ENCODE measurements at regions not wholly inside any gene's neighbourhood (a gene's known extent, or its start where the extent isn't known, plus 50 kb on each side); places are given as distances from the start of the nearest gene placed in this dataset.

- Histone ChIP-seq H3K4me1 (ENCODE audit: insufficient read depth, low read length) (no peaks in the 10 kb centered on the region), H3K27me3 (ENCODE audit: insufficient read depth, low read length) (no peaks in the 10 kb centered on the region), H3K9me3 (ENCODE audit: low read depth, low read length) (no peaks in the 10 kb centered on the region), H3K4me3 (ENCODE audit: low read length) (no peak overlapping the region)
Observed at GRCh38 chr2:145065342-145065741, 545.4 kb upstream of the ZEB2 start.

DNA sequence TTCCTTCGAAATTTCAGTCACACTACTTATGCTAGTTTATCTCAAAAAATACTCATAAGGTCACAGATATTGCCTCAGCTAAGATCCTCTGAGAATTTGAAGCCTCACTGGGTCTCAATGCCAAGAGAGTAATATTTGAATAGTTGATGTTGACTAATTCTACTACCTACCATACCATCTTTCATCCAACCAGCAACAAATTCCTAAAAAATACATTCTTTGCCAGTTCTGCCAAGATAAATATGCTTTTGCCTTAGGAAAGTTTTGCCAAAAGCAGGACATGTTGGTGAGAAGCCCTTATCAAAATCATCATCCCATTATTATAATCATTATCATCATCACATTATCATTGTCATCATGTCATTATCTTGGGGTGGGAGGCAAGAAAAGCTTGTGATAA lies 544.6 kb upstream of the ZEB2 start:
- Histone ChIP-seq H3K9me3 (ENCODE audit: low read depth, low read length) (no peaks in the 10 kb centered on the region), H3K27me3 (ENCODE audit: insufficient read depth, low read length) (no peaks in the 10 kb centered on the region), H3K4me1 (ENCODE audit: insufficient read depth, low read length) (no peaks in the 10 kb centered on the region), H3K4me3 (ENCODE audit: low read length) (no peak overlapping the region)

DNA sequence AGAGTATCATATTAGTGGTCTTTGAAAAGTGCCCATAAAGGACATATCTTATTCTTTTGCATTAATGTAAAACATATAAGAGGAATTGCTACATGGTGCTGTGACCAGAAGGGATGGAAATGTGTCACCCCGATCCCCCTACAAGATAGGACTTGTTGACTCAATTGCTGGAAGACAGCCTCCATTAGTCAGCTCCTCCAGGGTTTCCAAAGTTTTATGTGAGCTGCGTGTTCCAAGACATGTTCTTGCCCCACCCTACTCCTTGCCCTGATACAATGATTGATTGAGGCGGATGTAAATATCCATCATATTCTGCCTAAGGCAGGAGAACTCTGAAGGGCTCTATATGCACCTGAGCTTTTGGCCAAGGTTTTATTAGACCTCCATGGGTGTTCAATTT lies 541.0 kb upstream of the ZEB2 start:
- Histone ChIP-seq H3K4me1 (ENCODE audit: insufficient read depth, low read length) (no peaks in the 10 kb centered on the region), H3K4me3 (ENCODE audit: low read length) (no peak overlapping the region), H3K9me3 (ENCODE audit: low read depth, low read length) (no peaks in the 10 kb centered on the region), H3K27me3 (ENCODE audit: insufficient read depth, low read length) (no peaks in the 10 kb centered on the region)

- Histone ChIP-seq H3K4me1 (ENCODE audit: insufficient read depth, low read length) (no peaks in the 10 kb centered on the region), H3K4me3 (ENCODE audit: low read length) (no peak overlapping the region), H3K27me3 (ENCODE audit: insufficient read depth, low read length) (no peaks in the 10 kb centered on the region), H3K9me3 (ENCODE audit: low read depth, low read length) (no peaks in the 10 kb centered on the region)
Observed at GRCh38 chr2:145059914-145060313, 540.0 kb upstream of the ZEB2 start.

DNA sequence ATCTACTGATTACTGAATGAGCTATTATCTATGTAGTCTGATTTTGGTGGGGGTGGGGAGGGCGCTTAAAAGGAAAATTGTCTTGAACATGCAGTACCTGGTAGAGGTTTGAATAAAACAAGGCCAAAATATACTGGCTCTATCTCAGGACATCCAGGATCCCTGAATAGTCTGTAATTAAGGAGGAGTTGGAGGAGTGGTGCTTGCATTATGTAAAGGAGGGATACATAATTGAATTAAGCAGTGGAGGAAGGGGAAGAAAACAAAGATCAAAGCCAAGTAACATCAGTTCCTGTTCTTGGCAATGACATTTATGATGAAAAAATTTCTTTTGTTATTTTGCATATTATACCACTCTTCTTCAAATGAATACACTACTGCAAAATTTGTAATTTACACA lies 539.4 kb upstream of the ZEB2 start:
- Histone ChIP-seq H3K4me1 (ENCODE audit: insufficient read depth, low read length) (no peaks in the 10 kb centered on the region), H3K9me3 (ENCODE audit: low read depth, low read length) (no peaks in the 10 kb centered on the region), H3K4me3 (ENCODE audit: low read length) (no peak overlapping the region), H3K27me3 (ENCODE audit: insufficient read depth, low read length) (no peaks in the 10 kb centered on the region)

GRCh38 chr2:145058457-145058856 lies 538.5 kb upstream of the ZEB2 start:
- Histone ChIP-seq H3K4me3 (ENCODE audit: low read length) (no peak overlapping the region), H3K9me3 (ENCODE audit: low read depth, low read length) (no peaks in the 10 kb centered on the region), H3K27me3 (ENCODE audit: insufficient read depth, low read length) (no peaks in the 10 kb centered on the region), H3K4me1 (ENCODE audit: insufficient read depth, low read length) (no peaks in the 10 kb centered on the region)

- no peaks in the 10 kb centered on the region for H3K27me3 ChIP-seq (ENCODE audit: insufficient read depth, low read length)
- H3K9me3 ChIP-seq (ENCODE audit: low read depth, low read length), result no peaks in the 10 kb centered on the region
- no peaks in the 10 kb centered on the region for H3K4me1 ChIP-seq (ENCODE audit: insufficient read depth, low read length)
- H3K4me3 ChIP-seq (ENCODE audit: low read length), result no peak overlapping the region
Observed at GRCh38 chr2:145055651-145056050, 535.7 kb upstream of the ZEB2 start.

GRCh38 chr2:145050134-145050533 lies 530.2 kb upstream of the ZEB2 start:
- Histone ChIP-seq H3K4me3 (ENCODE audit: low read length) (no peak overlapping the region), H3K4me1 (ENCODE audit: insufficient read depth, low read length) (no peaks in the 10 kb centered on the region), H3K27me3 (ENCODE audit: insufficient read depth, low read length) (no peaks in the 10 kb centered on the region), H3K9me3 (ENCODE audit: low read depth, low read length) (no peaks in the 10 kb centered on the region)

DNA sequence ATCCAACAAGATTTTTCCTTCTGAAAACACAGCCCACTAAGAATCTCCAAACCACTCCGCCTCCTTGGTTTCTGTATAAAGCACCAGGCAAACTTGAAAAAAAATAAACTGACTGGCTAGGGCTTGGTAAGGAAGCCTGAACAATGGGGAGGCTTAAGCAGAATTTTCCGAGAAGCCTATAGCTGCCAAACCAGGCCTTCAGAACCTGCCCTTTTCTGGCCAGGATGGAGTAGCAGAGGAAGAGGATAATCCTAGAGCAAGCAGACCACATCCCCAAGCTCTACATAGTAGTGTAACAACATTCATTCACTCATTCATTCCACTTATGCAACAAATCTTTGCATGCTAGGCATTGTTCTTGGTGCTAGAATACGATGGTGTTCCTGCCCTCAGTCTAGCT lies 529.6 kb upstream of the ZEB2 start:
- H3K4me1 ChIP-seq (ENCODE audit: insufficient read depth, low read length), result no peaks in the 10 kb centered on the region
- H3K4me3 ChIP-seq (ENCODE audit: low read length), result no peak overlapping the region
- H3K27me3 ChIP-seq (ENCODE audit: insufficient read depth, low read length), result no peaks in the 10 kb centered on the region
- no peaks in the 10 kb centered on the region for H3K9me3 ChIP-seq (ENCODE audit: low read depth, low read length)

DNA sequence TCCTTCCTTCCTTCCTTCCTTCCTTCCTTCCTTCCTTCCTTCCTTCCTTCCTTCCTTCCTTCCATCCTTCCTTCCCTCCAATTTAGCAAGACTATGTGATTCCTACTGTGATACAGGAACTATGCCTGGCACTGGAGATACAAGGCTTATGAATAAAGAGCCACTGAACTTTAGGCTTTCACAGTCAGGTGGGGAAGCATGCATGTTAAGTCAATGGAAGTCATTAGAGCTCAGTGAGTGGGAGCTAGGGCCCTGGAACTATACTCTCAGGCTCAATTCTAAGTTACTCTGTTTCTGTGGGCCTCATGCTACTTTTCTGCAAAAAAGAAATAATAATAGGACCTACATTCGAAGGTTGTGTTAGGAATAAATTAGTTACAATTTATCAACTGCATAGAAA lies 527.6 kb upstream of the ZEB2 start:
- no peak overlapping the region for H3K4me3 ChIP-seq (ENCODE audit: low read length)
- no peaks in the 10 kb centered on the region for H3K9me3 ChIP-seq (ENCODE audit: low read depth, low read length)
- H3K27me3 ChIP-seq (ENCODE audit: insufficient read depth, low read length), result no peaks in the 10 kb centered on the region
- H3K4me1 ChIP-seq (ENCODE audit: insufficient read depth, low read length), result no peaks in the 10 kb centered on the region

- H3K4me1 ChIP-seq (ENCODE audit: insufficient read depth, low read length), result no peaks in the 10 kb centered on the region
Observed at GRCh38 chr2:145044491-145044890, 524.6 kb upstream of the ZEB2 start.

GRCh38 chr2:145043399-145043834 lies 523.5 kb upstream of the ZEB2 start:
- Histone ChIP-seq H3K9me3 (ENCODE audit: low read depth, low read length) (no peaks in the 10 kb centered on the region), H3K4me3 (ENCODE audit: low read length) (no peak overlapping the region), H3K27me3 (ENCODE audit: insufficient read depth, low read length) (no peaks in the 10 kb centered on the region), H3K4me1 (ENCODE audit: insufficient read depth, low read length) (no peaks in the 10 kb centered on the region)

More at GRCh38 chr2:145044491-145044890, 524.6 kb upstream of the ZEB2 start:
- Histone ChIP-seq H3K27me3 (ENCODE audit: insufficient read depth, low read length) (no peaks in the 10 kb centered on the region), H3K9me3 (ENCODE audit: low read depth, low read length) (no peaks in the 10 kb centered on the region), H3K4me3 (ENCODE audit: low read length) (no peak overlapping the region)

DNA sequence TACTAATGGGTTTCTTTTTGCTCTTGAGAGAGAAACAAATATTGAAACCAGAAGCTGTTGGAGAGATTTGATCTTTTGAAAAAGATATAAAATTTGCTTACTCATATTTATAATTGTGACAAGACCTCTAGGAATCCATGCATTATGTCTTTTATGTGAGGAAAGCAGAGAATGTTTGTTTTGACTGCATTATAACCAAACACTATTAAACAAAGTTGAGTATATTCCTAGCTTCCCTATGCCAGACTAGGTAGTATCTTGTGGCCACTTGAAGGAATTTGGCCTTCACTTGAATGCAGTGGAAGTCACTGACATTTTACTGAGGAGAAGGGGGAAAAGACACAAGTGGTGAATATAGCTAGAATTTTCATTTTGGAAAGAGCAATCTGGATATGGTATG lies 521.8 kb upstream of the ZEB2 start:
- no peaks in the 10 kb centered on the region for H3K9me3 ChIP-seq (ENCODE audit: low read depth, low read length)
- no peaks in the 10 kb centered on the region for H3K4me1 ChIP-seq (ENCODE audit: insufficient read depth, low read length)
- H3K4me3 ChIP-seq (ENCODE audit: low read length), result no peak overlapping the region
- H3K27me3 ChIP-seq (ENCODE audit: insufficient read depth, low read length), result no peaks in the 10 kb centered on the region

GRCh38 chr2:145040433-145040832 lies 520.5 kb upstream of the ZEB2 start:
- H3K4me1 ChIP-seq (ENCODE audit: insufficient read depth, low read length), result no peaks in the 10 kb centered on the region
- H3K27me3 ChIP-seq (ENCODE audit: insufficient read depth, low read length), result no peaks in the 10 kb centered on the region
- H3K4me3 ChIP-seq (ENCODE audit: low read length), result no peak overlapping the region
- no peaks in the 10 kb centered on the region for H3K9me3 ChIP-seq (ENCODE audit: low read depth, low read length)

DNA sequence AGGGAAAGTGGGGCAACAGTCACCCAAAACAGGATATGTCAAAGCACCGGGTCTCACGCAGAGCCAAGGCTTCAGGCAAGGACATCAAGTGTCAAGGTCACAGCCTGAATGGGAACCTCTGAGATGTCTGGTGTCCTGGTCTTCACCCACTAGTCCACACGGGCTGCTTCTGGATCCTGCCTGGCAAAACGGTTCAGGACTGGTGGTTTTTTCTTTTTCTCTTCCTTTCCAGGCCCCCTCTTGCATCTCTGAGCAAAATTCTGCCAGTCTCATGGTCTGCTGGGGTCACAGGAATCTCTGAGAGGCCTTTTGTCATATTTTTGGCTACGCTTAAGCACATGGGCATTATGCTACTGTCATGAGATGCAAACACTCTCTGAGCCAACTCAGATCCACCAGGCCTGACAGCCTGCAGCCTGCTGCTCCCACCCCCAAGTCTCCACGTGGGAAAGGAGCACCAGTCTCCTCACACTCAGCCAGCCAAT lies 518.2 kb upstream of the ZEB2 start:
- Histone ChIP-seq H3K9me3 (ENCODE audit: low read depth, low read length) (no peaks in the 10 kb centered on the region), H3K27me3 (ENCODE audit: insufficient read depth, low read length) (no peaks in the 10 kb centered on the region), H3K4me3 (ENCODE audit: low read length) (no peak overlapping the region), H3K4me1 (ENCODE audit: insufficient read depth, low read length) (no peaks in the 10 kb centered on the region)

DNA sequence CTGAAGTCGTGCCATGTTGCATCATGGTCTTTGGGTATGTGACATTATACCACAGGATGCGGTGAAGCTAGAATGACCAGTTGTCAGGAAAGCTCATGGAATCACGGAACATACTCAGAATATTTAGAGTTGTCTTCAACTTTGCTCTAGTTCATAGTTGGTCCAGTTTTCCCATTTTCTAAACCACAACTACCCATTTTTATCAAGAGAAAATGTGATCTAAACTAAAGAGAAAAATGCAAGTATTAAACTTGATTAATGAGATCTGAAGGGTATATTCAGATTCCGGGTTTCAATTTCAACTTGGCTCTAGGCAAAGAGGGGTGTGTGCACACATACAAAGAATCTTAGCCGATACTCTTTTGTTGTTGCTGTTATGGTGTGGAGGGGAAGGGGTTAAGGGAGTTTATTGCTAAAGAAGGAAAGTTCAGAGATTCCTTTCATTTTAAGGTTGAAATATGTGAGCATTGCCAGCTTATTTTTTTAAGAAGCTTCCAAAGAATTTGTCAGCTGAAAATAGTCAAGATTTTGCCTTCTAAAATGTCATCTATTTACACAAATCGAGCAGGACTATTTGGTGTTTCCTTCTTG lies 516.6 kb upstream of the ZEB2 start:
- Histone ChIP-seq H3K4me1 (ENCODE audit: insufficient read depth, low read length) (no peaks in the 10 kb centered on the region), H3K9me3 (ENCODE audit: low read depth, low read length) (no peaks in the 10 kb centered on the region), H3K27me3 (ENCODE audit: insufficient read depth, low read length) (no peaks in the 10 kb centered on the region), H3K4me3 (ENCODE audit: low read length) (no peak overlapping the region)

Measured in mononuclear cell (primary cell).